ENCODE measurements at regions not wholly inside any gene's neighbourhood (a gene's known extent, or its start where the extent isn't known, plus 50 kb on each side); places are given as distances from the start of the nearest gene placed in this dataset.

DNA sequence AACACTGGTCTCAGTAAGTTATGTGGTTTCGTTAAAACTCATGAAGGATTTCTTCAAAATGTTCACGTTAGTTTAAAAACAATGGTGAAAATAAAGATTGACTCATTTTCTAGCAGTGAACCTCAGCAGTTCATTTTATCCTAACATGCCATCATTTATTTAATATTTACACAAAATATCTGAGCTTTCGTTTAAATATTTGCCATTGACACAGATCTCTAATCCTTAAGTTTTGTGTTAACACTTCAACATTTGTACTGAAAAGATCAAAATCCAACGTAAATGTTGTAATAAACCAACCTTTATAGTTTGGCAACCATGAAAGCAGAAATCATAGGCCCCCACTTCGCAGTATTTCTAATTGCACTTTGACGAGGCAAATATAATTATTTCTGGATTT is 1129.5 kb downstream of the PLA2G4A start:
- H3K4me1 ChIP-seq (ENCODE audit: control insufficient read depth, insufficient read depth, low read length), result no peaks in the 10 kb centered on the region
- H3K36me3 ChIP-seq (ENCODE audit: control insufficient read depth, insufficient read depth, low read length), result no peaks in the 10 kb centered on the region
- H3K4me3 ChIP-seq (ENCODE audit: low read length), result no peak overlapping the region
- no peaks in the 10 kb centered on the region for H3K9me3 ChIP-seq (replicated peaks; ENCODE audit: control insufficient read depth, low read depth, low read length)
- WGBS (ENCODE audit: insufficient coverage), result no CpG with 5 or more reads among the region's 6 CpGs
- H3K27me3 ChIP-seq (ENCODE audit: control insufficient read depth, insufficient read depth, low read length), result no peaks in the 10 kb centered on the region
- no peak overlapping the region for H3K27ac ChIP-seq (ENCODE audit: low read length)
- DNase-seq, result no peak

DNA sequence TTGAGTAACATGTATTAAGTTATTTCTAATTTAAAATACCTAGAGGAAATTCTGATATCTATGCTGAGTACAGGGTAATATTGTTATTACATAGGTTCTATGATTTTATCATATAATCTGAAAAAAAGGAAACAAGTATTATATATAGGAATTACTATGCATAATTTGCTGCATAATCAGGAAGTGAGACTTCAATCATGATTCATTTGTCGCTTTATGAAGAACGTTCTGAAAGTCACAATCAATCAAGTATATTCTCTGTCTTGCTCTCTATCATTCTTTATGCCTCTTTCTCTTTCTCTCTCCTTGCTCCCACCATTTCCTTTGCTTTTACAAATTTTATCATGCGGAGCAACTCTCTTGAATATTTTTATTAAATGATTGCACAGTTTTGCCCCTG is 1130.3 kb downstream of the PLA2G4A start:
- Histone ChIP-seq H3K27ac (ENCODE audit: low read length) (no peak overlapping the region), H3K36me3 (ENCODE audit: control insufficient read depth, insufficient read depth, low read length) (no peaks in the 10 kb centered on the region), H3K4me1 (ENCODE audit: control insufficient read depth, insufficient read depth, low read length) (no peaks in the 10 kb centered on the region), H3K9me3 (replicated peaks; ENCODE audit: control insufficient read depth, low read depth, low read length) (no peaks in the 10 kb centered on the region), H3K4me3 (ENCODE audit: low read length) (no peak overlapping the region), H3K27me3 (ENCODE audit: control insufficient read depth, insufficient read depth, low read length) (no peaks in the 10 kb centered on the region)
- 86% methylated on average over 2 of the region's 3 CpGs for WGBS (ENCODE audit: insufficient coverage)
- DNase-seq, result no peak

DNA sequence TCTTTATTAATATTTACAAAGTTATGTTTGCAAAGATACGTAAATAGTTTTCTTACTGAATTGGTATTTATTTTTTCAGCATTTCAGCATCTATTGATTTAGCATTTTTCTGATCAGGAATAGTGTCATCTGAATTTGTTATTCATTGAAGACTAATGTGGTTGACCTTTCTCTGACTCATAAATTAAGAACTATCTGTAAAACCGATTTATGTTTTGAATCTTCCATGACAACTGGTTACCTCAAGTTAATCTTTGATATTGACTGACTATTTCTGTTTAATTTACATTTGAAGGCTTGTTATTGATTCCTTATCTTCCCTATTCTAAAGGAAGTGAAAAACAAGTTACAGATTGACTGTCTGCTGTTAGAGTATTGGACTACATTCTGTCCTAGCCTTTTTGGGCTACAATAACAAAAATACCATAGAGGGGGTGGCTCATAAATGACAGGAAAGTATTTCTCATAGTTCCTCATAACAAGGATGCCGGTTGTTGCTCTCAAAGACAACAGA is 1131.4 kb downstream of the PLA2G4A start:
- no peaks in the 10 kb centered on the region for H3K36me3 ChIP-seq (ENCODE audit: control insufficient read depth, insufficient read depth, low read length)
- no peaks in the 10 kb centered on the region for H3K27me3 ChIP-seq (ENCODE audit: control insufficient read depth, insufficient read depth, low read length)
- WGBS (ENCODE audit: insufficient coverage), result no CpG with 5 or more reads among the region's 3 CpGs
- H3K4me1 ChIP-seq (ENCODE audit: control insufficient read depth, insufficient read depth, low read length), result no peaks in the 10 kb centered on the region
- H3K9me3 ChIP-seq (replicated peaks; ENCODE audit: control insufficient read depth, low read depth, low read length), result no peaks in the 10 kb centered on the region
- no peak overlapping the region for H3K4me3 ChIP-seq (ENCODE audit: low read length)
- DNase-seq, result no peak
- no peak overlapping the region for H3K27ac ChIP-seq (ENCODE audit: low read length)

DNA sequence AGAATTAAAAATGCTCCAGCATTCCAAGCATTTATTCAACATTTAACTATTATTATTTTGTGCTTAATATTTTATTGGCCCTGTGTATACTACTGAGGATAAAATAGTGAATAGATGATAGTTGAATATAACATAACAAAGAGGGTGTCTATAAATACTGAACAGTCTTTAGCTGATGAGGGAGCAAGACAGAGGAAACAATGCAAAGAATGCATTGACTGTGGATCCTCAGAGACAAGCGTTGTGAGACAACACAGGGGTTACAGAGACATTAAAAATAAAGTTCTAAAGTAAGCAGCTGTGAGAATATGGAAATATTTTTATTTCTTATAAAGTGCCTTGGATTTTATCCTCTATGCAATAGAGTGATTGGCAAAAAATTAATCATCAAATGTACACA is 1133.1 kb downstream of the PLA2G4A start:
- H3K4me3 ChIP-seq (ENCODE audit: low read length), result no peak overlapping the region
- H3K4me1 ChIP-seq (ENCODE audit: control insufficient read depth, insufficient read depth, low read length), result no peaks in the 10 kb centered on the region
- no peaks in the 10 kb centered on the region for H3K27me3 ChIP-seq (ENCODE audit: control insufficient read depth, insufficient read depth, low read length)
- no peaks in the 10 kb centered on the region for H3K9me3 ChIP-seq (replicated peaks; ENCODE audit: control insufficient read depth, low read depth, low read length)
- no peaks in the 10 kb centered on the region for H3K36me3 ChIP-seq (ENCODE audit: control insufficient read depth, insufficient read depth, low read length)
- DNase-seq, result peak; percentile 6
- no CpG with 5 or more reads among the region's 1 CpG for WGBS (ENCODE audit: insufficient coverage)
- H3K27ac ChIP-seq (ENCODE audit: low read length), result no peak overlapping the region

DNA sequence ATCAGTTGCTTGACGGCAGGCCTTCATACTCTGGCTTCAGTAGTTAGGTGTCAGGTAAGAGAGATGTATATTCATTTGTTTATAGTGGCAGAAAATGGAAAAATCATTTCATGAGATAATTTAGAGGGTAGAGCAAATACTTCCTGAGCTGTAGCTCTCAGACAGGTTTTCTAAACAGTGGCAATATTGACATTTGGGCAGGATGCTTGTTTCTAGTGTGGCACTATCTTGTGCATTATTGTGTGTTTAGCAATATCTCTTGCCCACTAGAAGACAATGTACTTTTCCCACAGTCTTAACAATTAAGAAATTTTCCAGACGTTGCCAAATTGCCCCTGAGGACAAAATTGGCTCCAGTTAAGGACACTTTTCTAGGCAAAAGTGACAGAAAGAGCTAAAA is 1143.1 kb downstream of the PLA2G4A start:
- H3K36me3 ChIP-seq (ENCODE audit: control insufficient read depth, insufficient read depth, low read length), result no peaks in the 10 kb centered on the region
- H3K9me3 ChIP-seq (replicated peaks; ENCODE audit: control insufficient read depth, low read depth, low read length), result no peaks in the 10 kb centered on the region
- H3K4me3 ChIP-seq (ENCODE audit: low read length), result no peak overlapping the region
- H3K27ac ChIP-seq (ENCODE audit: low read length), result no peak overlapping the region
- H3K4me1 ChIP-seq (ENCODE audit: control insufficient read depth, insufficient read depth, low read length), result no peaks in the 10 kb centered on the region
- no peak for DNase-seq
- WGBS (ENCODE audit: insufficient coverage), result no CpG with 5 or more reads among the region's 2 CpGs
- H3K27me3 ChIP-seq (ENCODE audit: control insufficient read depth, insufficient read depth, low read length), result no peaks in the 10 kb centered on the region

DNA sequence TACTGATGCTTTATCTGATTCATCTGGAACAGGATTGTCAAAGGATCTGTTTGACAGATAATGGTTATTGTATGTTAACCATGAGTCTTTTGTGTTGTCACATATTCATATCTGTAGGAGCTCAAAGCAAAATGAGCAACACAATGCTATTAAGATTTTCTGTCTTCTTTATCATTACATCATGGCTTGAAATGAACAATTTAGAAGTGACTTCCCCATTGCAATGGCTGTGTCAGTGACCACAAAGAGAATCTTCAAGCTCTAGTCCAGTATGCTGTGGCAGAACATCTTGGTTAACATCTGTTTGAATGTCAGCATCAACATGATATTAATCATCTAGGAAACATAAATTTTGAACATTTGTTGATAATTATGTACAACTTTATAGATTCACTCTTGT is 1148.5 kb downstream of the PLA2G4A start:
- Histone ChIP-seq H3K4me3 (ENCODE audit: low read length) (no peak overlapping the region), H3K4me1 (ENCODE audit: control insufficient read depth, insufficient read depth, low read length) (no peaks in the 10 kb centered on the region), H3K9me3 (replicated peaks; ENCODE audit: control insufficient read depth, low read depth, low read length) (no peaks in the 10 kb centered on the region), H3K27me3 (ENCODE audit: control insufficient read depth, insufficient read depth, low read length) (no peaks in the 10 kb centered on the region), H3K36me3 (ENCODE audit: control insufficient read depth, insufficient read depth, low read length) (no peaks in the 10 kb centered on the region), H3K27ac (ENCODE audit: low read length) (no peak overlapping the region)
- no peak for DNase-seq

DNA sequence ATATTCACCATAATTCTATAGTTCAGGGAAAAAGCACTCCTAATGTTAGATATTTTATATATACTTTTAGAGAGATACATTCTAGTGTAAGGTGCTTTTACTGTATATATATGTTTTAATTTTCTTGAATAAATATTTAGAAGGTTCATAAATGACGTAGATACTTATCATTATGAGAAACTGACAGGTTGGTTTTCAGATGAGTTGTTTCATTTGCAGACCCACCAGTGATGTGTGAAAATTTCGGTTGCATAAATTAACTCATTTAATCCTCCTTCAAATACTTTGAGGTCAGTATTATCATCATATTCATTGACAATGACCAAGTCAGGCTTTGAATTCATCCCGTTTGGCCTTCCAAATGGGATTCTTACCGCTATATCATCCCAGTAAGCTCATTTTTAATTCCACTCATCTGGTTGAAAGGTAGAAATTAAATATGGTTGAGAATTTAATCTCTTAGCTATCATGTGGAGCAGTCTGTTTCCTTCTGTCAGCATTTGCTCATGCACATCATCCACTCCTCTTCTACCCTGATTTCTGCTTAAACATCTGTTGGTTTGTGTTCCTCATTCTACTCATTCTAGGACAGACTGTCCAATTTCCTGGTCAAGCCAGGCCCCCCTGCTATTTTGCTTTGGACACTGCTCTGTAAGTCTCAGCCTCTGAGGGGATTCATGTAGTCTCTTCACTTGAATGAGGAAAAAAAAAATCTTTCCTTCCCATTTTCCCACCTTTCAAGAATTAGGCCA is 1156.6 kb downstream of the PLA2G4A start:
- no CpG with 5 or more reads among the region's 4 CpGs for WGBS (ENCODE audit: insufficient coverage)
- DNase-seq, result no peak
- no peaks in the 10 kb centered on the region for H3K36me3 ChIP-seq (ENCODE audit: control insufficient read depth, insufficient read depth, low read length)

DNA sequence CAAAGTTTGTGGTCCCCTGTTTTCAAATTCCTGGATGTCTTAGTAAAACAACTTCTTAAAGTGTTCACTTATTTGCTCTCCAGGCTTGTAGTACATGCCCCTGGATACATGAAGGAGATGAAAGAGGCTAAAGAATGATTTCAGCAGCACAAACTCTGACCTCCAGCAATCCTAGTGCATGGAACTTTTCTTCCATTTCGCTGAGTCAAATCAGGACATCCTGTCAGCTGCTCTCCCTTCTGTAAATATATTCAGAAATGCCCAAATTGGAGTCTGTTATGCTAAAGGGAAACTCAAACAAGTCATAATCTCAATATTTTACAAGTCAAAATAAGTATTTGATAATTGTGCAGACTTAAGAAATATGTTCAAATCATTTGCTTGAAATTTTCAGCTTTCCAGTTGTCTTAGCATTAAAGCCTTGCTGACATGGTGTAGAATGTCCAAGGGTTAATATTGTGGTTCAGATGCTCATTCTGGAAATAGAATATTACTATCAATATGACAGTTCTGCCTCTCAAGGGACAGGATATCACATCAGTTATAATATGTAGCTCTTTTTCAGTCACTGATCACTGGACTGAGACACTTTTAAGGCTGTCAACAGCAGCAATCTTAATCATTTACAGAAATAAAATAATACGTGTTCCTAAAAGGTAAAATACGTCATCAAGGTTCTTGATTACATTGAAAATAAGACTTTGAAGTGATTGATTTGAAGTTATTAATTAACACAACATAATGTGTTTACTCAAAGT is 1157.3 kb downstream of the PLA2G4A start:
- Histone ChIP-seq H3K9me3 (replicated peaks; ENCODE audit: control insufficient read depth, low read depth, low read length) (no peaks in the 10 kb centered on the region), H3K36me3 (ENCODE audit: control insufficient read depth, insufficient read depth, low read length) (no peaks in the 10 kb centered on the region), H3K4me3 (ENCODE audit: low read length) (no peak overlapping the region), H3K4me1 (ENCODE audit: control insufficient read depth, insufficient read depth, low read length) (no peaks in the 10 kb centered on the region), H3K27me3 (ENCODE audit: control insufficient read depth, insufficient read depth, low read length) (no peaks in the 10 kb centered on the region), H3K27ac (ENCODE audit: low read length) (no peak overlapping the region)
- DNase-seq, result peak; percentile 5
- WGBS (ENCODE audit: insufficient coverage), result no CpG with 5 or more reads among the region's 3 CpGs

More for the DNA sequence above, 1156.6 kb downstream of the PLA2G4A start:
- Histone ChIP-seq H3K9me3 (replicated peaks; ENCODE audit: control insufficient read depth, low read depth, low read length) (no peaks in the 10 kb centered on the region), H3K27ac (ENCODE audit: low read length) (no peak overlapping the region), H3K4me1 (ENCODE audit: control insufficient read depth, insufficient read depth, low read length) (no peaks in the 10 kb centered on the region), H3K27me3 (ENCODE audit: control insufficient read depth, insufficient read depth, low read length) (no peaks in the 10 kb centered on the region), H3K4me3 (ENCODE audit: low read length) (no peak overlapping the region)

DNA sequence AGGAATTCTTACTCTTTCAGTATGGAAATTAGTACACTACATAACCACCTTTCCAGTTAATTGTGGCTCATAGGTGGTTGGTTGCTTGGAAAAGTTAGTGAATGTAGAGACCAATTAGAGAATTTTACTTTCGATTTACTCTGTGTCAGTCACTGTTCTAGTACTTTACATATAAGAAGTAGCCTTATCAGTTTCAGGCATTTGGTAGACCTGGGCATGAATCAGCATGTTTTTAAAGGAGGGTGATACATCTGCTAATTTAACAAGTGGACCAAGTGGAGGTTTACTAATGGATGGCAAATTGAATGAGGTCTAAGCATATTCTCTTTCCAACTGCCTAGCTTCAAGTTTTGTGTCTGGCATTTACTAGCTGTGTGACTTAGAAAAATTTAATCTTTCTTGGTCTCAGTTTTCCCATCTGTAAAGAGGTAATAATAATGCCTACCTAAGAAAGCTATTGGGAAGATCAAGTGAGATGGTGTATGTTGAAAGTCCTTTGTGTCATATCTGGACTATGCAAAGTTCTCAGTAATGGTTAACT is 1158.6 kb downstream of the PLA2G4A start:
- Histone ChIP-seq H3K27ac (ENCODE audit: low read length) (no peak overlapping the region), H3K36me3 (ENCODE audit: control insufficient read depth, insufficient read depth, low read length) (no peaks in the 10 kb centered on the region), H3K9me3 (replicated peaks; ENCODE audit: control insufficient read depth, low read depth, low read length) (no peaks in the 10 kb centered on the region), H3K4me3 (ENCODE audit: low read length) (no peak overlapping the region), H3K4me1 (ENCODE audit: control insufficient read depth, insufficient read depth, low read length) (no peaks in the 10 kb centered on the region), H3K27me3 (ENCODE audit: control insufficient read depth, insufficient read depth, low read length) (no peaks in the 10 kb centered on the region)
- WGBS (ENCODE audit: insufficient coverage), result no CpG with 5 or more reads among the region's 1 CpG
- no peak for DNase-seq

DNA sequence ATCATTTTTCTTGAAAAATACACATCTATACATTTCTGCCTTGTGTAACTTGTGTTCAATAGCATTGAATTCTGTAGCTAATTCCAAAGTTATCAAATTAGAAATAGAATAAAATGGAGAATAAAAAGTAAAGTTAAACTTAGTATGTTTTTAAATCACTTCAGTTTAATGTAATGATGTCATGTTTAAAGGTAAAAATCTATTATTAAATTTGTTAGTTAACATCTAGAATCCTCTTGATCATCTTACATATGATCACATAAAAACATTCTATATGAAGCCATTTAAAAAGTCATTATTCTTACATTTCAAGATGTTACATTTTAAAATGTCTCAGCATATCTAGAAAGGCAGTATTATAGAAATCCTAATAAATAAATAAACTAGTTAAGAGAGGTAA is 1163.2 kb downstream of the PLA2G4A start:
- no peaks in the 10 kb centered on the region for H3K36me3 ChIP-seq (ENCODE audit: control insufficient read depth, insufficient read depth, low read length)
- no peaks in the 10 kb centered on the region for H3K4me1 ChIP-seq (ENCODE audit: control insufficient read depth, insufficient read depth, low read length)
- no peaks in the 10 kb centered on the region for H3K27me3 ChIP-seq (ENCODE audit: control insufficient read depth, insufficient read depth, low read length)
- no peak overlapping the region for H3K4me3 ChIP-seq (ENCODE audit: low read length)
- H3K9me3 ChIP-seq (replicated peaks; ENCODE audit: control insufficient read depth, low read depth, low read length), result no peaks in the 10 kb centered on the region
- no peak for DNase-seq
- H3K27ac ChIP-seq (ENCODE audit: low read length), result no peak overlapping the region

All from muscle of leg (tissue), 3 donors.